MM.1S (cell line): ENCODE measurements at regions not wholly inside any gene's neighbourhood (a gene's known extent, or its start where the extent isn't known, plus 50 kb on each side); places are given as distances from the start of the nearest gene placed in this dataset.

Experiments
- DNase-seq: peaks from one replicate; pipeline ENCODE4 v3.0.0-alpha.2; 2015
- H2AFZ ChIP-seq: fragments of 300-600 bp; sonication (generic); 2 replicates; pipeline ENCODE4 v1.6.0; 2016; ENCODE audit warnings: antibody characterized with exemption, low read length
- H3F3A ChIP-seq: fragments of 300-600 bp; sonication (generic); 2 replicates; pipeline ENCODE4 v1.6.1; 2016; ENCODE audit warnings: mild to moderate bottlenecking, antibody characterized with exemption, low read length, moderate library complexity, mixed read lengths; ENCODE audit not compliant: insufficient read depth
- H3K27ac ChIP-seq: fragments of 300-600 bp; sonication (generic); 2 replicates; pipeline ENCODE4 v1.5.1; 2016; ENCODE audit warnings: mild to moderate bottlenecking, low read length
- H3K27me3 ChIP-seq: fragments of 300-600 bp; sonication (generic); replicated peaks from 2 replicates; pipeline ENCODE4 v1.6.0; 2016; ENCODE audit warnings: low read length; ENCODE audit not compliant: insufficient read depth
- H3K36me3 ChIP-seq: fragments of 300-600 bp; sonication (generic); replicated peaks from 2 replicates; pipeline ENCODE4 v1.6.1; 2016; ENCODE audit warnings: mild to moderate bottlenecking, low read length, mixed read lengths; ENCODE audit not compliant: insufficient read depth
- H3K4me1 ChIP-seq: fragments of 300-600 bp; sonication (generic); 2 replicates; pipeline ENCODE4 v1.6.1; 2016; ENCODE audit warnings: low read length, mixed read lengths
- H3K4me2 ChIP-seq: fragments of 300-600 bp; sonication (generic); 2 replicates; pipeline ENCODE4 v1.6.0; 2016; ENCODE audit warnings: low read depth, low read length
- H3K4me3 ChIP-seq: fragments of 300-600 bp; sonication (generic); 2 replicates; pipeline ENCODE4 v1.5.1; 2016; ENCODE audit warnings: low read length, mixed read lengths
- H3K79me2 ChIP-seq: fragments of 300-600 bp; sonication (generic); 2 replicates; pipeline ENCODE4 v1.6.1; 2016; ENCODE audit warnings: mixed run types, low read length, mixed read lengths
- H3K9ac ChIP-seq: fragments of 300-600 bp; sonication (generic); 2 replicates; pipeline ENCODE4 v1.6.1; 2016; ENCODE audit warnings: low read length, mixed read lengths
- H3K9me2 ChIP-seq: fragments of 300-600 bp; sonication (generic); replicated peaks from 2 replicates; pipeline ENCODE4 v1.6.1; 2016; ENCODE audit warnings: mild to moderate bottlenecking, low read length, mixed read lengths; ENCODE audit not compliant: insufficient read depth
- H3K9me3 ChIP-seq: fragments of 300-600 bp; sonication (generic); replicated peaks from 2 replicates; pipeline ENCODE4 v1.6.1; 2016; ENCODE audit warnings: mild to moderate bottlenecking, low read length, mixed read lengths; ENCODE audit not compliant: insufficient read depth
- H4K20me1 ChIP-seq: fragments of 300-600 bp; sonication (generic); 2 replicates; pipeline ENCODE4 v1.6.1; 2016; ENCODE audit warnings: mild to moderate bottlenecking, low read length, moderate library complexity, mixed read lengths; ENCODE audit not compliant: insufficient read depth
- EZH2 ChIP-seq: fragments of 300-600 bp; sonication (generic); optimal IDR thresholded peaks from 2 replicates; pipeline ENCODE3; 2017; ENCODE audit warnings: low read depth, mild to moderate bottlenecking, antibody characterized with exemption, low read length, mixed read lengths
- EZH2phosphoT487 ChIP-seq: fragments of 300-600 bp; sonication (generic); IDR thresholded peaks from 2 replicates; pipeline ENCODE4 v1.6.1; 2018; ENCODE audit warnings: antibody characterized with exemption, low read length
- TF ChIP-seq, protein P1 (sequence below): fragments of 300-600 bp; sonication (generic); IDR thresholded peaks from 2 replicates; pipeline ENCODE4 v1.5.1; 2016; ENCODE audit warnings: antibody characterized with exemption, low read length, mixed read lengths

- Histone ChIP-seq H3K36me3 (no peaks in the 10 kb centered on the region), H3K4me2 (no peak overlapping the region), H3K79me2 (no peaks in the 10 kb centered on the region), H3F3A (no peaks in the 10 kb centered on the region), H3K4me1 (no peaks in the 10 kb centered on the region), H3K9me3 (no peaks in the 10 kb centered on the region), H3K27ac (no peak overlapping the region), H3K9me2 (no peaks in the 10 kb centered on the region), H3K4me3 (no peak overlapping the region), H4K20me1 (no peaks in the 10 kb centered on the region), H3K9ac (no peak overlapping the region), H2AFZ (no peak overlapping the region), H3K27me3 (no peaks in the 10 kb centered on the region)
- no peak for TF ChIP-seq EZH2
- TF ChIP-seq EZH2phosphoT487, result no peak
- TF ChIP-seq, protein P1, sequence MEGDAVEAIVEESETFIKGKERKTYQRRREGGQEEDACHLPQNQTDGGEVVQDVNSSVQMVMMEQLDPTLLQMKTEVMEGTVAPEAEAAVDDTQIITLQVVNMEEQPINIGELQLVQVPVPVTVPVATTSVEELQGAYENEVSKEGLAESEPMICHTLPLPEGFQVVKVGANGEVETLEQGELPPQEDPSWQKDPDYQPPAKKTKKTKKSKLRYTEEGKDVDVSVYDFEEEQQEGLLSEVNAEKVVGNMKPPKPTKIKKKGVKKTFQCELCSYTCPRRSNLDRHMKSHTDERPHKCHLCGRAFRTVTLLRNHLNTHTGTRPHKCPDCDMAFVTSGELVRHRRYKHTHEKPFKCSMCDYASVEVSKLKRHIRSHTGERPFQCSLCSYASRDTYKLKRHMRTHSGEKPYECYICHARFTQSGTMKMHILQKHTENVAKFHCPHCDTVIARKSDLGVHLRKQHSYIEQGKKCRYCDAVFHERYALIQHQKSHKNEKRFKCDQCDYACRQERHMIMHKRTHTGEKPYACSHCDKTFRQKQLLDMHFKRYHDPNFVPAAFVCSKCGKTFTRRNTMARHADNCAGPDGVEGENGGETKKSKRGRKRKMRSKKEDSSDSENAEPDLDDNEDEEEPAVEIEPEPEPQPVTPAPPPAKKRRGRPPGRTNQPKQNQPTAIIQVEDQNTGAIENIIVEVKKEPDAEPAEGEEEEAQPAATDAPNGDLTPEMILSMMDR, result no peak
- DNase-seq, result no peak
Measured at GRCh38 chr11:15622231-15622890, 507.6 kb downstream of the INSC start.

DNA sequence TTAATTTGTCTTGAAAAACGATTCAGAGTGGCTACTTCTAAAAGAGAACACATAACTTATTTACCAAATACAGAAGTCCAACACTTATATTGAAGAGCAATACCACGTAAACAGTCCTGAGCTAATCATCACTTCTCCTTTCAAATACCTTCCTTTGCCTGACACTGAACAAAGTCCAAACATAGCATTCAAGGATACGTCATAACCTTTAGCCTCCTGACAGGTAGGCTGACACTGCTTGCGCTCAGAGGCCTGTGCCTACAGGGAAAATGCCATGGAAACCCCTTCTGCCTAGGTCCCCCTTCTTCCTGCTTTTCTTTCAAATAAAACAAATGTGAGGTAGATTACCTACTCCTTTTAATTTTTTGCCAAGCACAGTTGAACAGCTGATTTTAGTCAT is 510.0 kb downstream of the INSC start:
- Histone ChIP-seq H3K79me2 (no peaks in the 10 kb centered on the region), H3K9ac (no peak overlapping the region), H2AFZ (no peak overlapping the region), H3K36me3 (no peaks in the 10 kb centered on the region), H3K4me1 (no peaks in the 10 kb centered on the region), H3F3A (no peaks in the 10 kb centered on the region), H3K4me3 (no peak overlapping the region), H3K9me3 (no peaks in the 10 kb centered on the region), H3K27ac (no peak overlapping the region), H3K27me3 (no peaks in the 10 kb centered on the region), H4K20me1 (no peaks in the 10 kb centered on the region), H3K9me2 (no peaks in the 10 kb centered on the region), H3K4me2 (no peak overlapping the region)
- DNase-seq, result no peak
- TF ChIP-seq, protein P1, result no peak
- TF ChIP-seq EZH2phosphoT487 (no peak), EZH2 (no peak)

DNA sequence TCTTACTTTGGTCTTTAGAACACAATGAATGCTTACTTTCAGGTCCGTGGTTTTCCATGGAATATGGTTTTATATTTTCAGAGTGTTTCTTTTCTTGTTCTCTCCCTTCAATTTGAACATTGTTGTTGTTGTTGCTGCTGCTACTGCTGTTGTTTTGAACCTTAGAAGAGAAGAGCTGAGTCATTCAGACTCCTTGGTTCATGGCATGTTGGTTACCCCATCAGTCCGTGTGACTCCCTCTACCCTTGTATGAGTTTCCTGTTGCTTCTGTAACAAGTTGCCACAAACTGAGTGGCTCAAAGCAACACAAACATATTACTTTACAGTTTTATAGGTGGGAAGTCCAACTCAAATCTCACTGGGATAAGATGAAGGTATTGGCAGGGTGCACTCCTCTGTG is 511.0 kb downstream of the INSC start:
- TF ChIP-seq EZH2 (no peak), EZH2phosphoT487 (no peak)
- TF ChIP-seq, protein P1, result no peak
- Histone ChIP-seq H3K27ac (no peak overlapping the region), H2AFZ (no peak overlapping the region), H3K4me3 (no peak overlapping the region), H3K79me2 (no peaks in the 10 kb centered on the region), H3K36me3 (no peaks in the 10 kb centered on the region), H3K9me2 (no peaks in the 10 kb centered on the region), H3K4me2 (no peak overlapping the region), H3K4me1 (no peaks in the 10 kb centered on the region), H3K9me3 (no peaks in the 10 kb centered on the region), H3K9ac (no peak overlapping the region), H4K20me1 (no peaks in the 10 kb centered on the region), H3F3A (no peaks in the 10 kb centered on the region), H3K27me3 (no peaks in the 10 kb centered on the region)
- DNase-seq, result no peak
